ENCODE measurements at regions not wholly inside any gene's neighbourhood (a gene's known extent, or its start where the extent isn't known, plus 50 kb on each side); places are given as distances from the start of the nearest gene placed in this dataset.

DNA sequence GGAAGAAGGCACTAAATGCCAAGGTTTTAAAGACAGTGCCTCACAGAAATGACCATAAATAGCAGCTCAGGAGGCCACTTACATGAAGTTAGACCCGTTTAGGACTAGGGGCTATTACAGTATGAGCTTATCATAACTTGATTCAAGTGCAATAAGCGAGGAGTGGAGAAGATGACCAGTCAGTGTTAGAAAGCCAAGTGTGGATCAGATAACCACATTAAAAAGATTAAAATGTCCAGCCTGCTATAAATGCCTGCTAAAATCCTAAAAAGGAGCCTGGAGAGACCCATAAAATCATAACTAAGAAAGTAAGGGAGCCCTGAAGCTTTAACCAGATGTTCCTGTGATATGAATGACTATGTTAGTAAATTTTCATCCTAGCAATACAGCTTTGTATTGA lies 117.5 kb upstream of the ZNF521 start:
- H3K4me1 ChIP-seq: no peaks in the 10 kb centered on the region
- WGBS (ENCODE audit: missing lambda C conversion rate): 0% methylated on average over 2 of the region's 2 CpGs
- no peak overlapping the region for H3K4me2 ChIP-seq
- no peak overlapping the region for H3K27ac ChIP-seq
- no peak for ATAC-seq
- no peak for TF ChIP-seq HEYL (CRISPR knock-in tag; IDR thresholded peaks at IDR 0.05)
- TF ChIP-seq CHD4 (IDR thresholded peaks at IDR 0.05; ENCODE audit: borderline replicate concordance): no peak
- TF ChIP-seq, protein P1, sequence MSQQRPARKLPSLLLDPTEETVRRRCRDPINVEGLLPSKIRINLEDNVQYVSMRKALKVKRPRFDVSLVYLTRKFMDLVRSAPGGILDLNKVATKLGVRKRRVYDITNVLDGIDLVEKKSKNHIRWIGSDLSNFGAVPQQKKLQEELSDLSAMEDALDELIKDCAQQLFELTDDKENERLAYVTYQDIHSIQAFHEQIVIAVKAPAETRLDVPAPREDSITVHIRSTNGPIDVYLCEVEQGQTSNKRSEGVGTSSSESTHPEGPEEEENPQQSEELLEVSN (IDR thresholded peaks at IDR 0.05; ENCODE audit: borderline replicate concordance, low read depth): no peak
- TF ChIP-seq ESRRA (IDR thresholded peaks at IDR 0.05; ENCODE audit: borderline replicate concordance, low read length): no peak
- TF ChIP-seq HDAC2 (IDR thresholded peaks at IDR 0.05): no peak
- TF ChIP-seq NR3C1 (IDR thresholded peaks at IDR 0.05): no peak
- TF ChIP-seq ZFP36 (IDR thresholded peaks at IDR 0.05; ENCODE audit: borderline replicate concordance, partially characterized antibody): no peak
- TF ChIP-seq EHMT2 (IDR thresholded peaks at IDR 0.05; ENCODE audit: low read depth): no peak
- no peak for TF ChIP-seq POLR2A (IDR thresholded peaks at IDR 0.05; ENCODE audit: low read length)
- TF ChIP-seq MAZ (IDR thresholded peaks at IDR 0.05; ENCODE audit: borderline replicate concordance, low read depth, low read length): no peak
- TF ChIP-seq ZSCAN20 (CRISPR knock-in tag; IDR thresholded peaks at IDR 0.05): no peak
- no peak for TF ChIP-seq JUNB (IDR thresholded peaks at IDR 0.05)
- no peak for TF ChIP-seq RFX5 (IDR thresholded peaks at IDR 0.05)
- no peak for FAIRE-seq
- H3K4me3 ChIP-seq: no peak overlapping the region
- ChIA-PET CTCF (no interaction called here), POLR2A (no interaction called here)
- no peak for DNase-seq (ENCODE audit: low read depth in 1 of 2, low spot score in 1 of 2)
- H3K9me3 ChIP-seq: no peaks in the 10 kb centered on the region

DNA sequence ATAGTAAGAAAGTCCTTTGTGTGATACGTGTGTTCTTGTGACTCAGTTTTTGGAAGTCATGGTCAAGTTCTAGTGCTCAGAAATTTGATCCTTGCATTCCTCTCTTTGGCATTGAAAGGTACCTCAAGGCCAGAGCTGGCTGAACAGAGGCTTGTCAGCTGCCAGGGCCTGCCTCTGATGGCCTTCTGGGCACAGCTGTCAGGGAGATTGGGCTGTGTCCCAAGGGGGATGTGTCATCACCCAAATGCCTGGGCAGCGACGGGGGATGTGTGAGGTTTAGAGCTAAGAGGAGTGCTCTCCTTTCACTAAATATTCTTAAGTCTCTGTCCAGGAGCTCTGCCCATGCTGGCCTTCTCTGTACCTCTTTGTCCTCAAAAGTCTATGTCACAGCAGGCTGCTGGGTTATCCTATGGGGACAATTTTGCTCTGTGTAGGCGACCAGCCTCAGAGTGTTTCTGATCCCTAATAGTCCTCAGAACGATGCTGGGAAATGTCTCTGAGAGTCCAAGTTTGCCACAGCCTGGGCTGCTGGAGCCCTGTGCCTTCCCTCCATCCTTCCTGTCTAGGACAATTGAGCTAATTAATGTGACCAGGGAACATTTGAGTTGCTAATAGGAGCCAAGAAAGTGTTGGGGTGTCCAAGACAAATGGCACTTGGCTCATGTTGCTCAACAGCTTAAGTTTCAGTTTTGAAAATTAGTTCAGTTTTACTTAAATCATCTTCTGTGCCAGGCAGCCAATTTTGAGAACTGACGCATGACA lies 115.4 kb upstream of the ZNF521 start:
- no peak for DNase-seq (ENCODE audit: low read depth in 1 of 2, low spot score in 1 of 2)
- Histone ChIP-seq H3K4me1 (no peaks in the 10 kb centered on the region), H3K4me2 (no peak overlapping the region), H3K9me3 (no peaks in the 10 kb centered on the region), H3K4me3 (no peak overlapping the region), H3K27ac (no peak overlapping the region)
- no peak for TF ChIP-seq ZNF302 (CRISPR knock-in tag; IDR thresholded peaks at IDR 0.05)
- TF ChIP-seq, protein P2, sequence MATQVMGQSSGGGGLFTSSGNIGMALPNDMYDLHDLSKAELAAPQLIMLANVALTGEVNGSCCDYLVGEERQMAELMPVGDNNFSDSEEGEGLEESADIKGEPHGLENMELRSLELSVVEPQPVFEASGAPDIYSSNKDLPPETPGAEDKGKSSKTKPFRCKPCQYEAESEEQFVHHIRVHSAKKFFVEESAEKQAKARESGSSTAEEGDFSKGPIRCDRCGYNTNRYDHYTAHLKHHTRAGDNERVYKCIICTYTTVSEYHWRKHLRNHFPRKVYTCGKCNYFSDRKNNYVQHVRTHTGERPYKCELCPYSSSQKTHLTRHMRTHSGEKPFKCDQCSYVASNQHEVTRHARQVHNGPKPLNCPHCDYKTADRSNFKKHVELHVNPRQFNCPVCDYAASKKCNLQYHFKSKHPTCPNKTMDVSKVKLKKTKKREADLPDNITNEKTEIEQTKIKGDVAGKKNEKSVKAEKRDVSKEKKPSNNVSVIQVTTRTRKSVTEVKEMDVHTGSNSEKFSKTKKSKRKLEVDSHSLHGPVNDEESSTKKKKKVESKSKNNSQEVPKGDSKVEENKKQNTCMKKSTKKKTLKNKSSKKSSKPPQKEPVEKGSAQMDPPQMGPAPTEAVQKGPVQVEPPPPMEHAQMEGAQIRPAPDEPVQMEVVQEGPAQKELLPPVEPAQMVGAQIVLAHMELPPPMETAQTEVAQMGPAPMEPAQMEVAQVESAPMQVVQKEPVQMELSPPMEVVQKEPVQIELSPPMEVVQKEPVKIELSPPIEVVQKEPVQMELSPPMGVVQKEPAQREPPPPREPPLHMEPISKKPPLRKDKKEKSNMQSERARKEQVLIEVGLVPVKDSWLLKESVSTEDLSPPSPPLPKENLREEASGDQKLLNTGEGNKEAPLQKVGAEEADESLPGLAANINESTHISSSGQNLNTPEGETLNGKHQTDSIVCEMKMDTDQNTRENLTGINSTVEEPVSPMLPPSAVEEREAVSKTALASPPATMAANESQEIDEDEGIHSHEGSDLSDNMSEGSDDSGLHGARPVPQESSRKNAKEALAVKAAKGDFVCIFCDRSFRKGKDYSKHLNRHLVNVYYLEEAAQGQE (IDR thresholded peaks at IDR 0.05): no peak
- no peak for TF ChIP-seq FOSB (CRISPR knock-in tag; IDR thresholded peaks at IDR 0.05)
- TF ChIP-seq, protein P3, sequence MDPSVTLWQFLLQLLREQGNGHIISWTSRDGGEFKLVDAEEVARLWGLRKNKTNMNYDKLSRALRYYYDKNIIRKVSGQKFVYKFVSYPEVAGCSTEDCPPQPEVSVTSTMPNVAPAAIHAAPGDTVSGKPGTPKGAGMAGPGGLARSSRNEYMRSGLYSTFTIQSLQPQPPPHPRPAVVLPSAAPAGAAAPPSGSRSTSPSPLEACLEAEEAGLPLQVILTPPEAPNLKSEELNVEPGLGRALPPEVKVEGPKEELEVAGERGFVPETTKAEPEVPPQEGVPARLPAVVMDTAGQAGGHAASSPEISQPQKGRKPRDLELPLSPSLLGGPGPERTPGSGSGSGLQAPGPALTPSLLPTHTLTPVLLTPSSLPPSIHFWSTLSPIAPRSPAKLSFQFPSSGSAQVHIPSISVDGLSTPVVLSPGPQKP (IDR thresholded peaks at IDR 0.05; ENCODE audit: low read depth, low read length): no peak
- no peak for TF ChIP-seq HOXA7 (CRISPR knock-in tag; IDR thresholded peaks at IDR 0.05)
- TF ChIP-seq MYC (IDR thresholded peaks at IDR 0.05; ENCODE audit: borderline replicate concordance, low read length): no peak
- TF ChIP-seq JUN (IDR thresholded peaks at IDR 0.05): no peak
- no peak for TF ChIP-seq BHLHE40 (IDR thresholded peaks at IDR 0.05; ENCODE audit: low read depth, low read length)
- TF ChIP-seq FOXS1 (CRISPR knock-in tag; IDR thresholded peaks at IDR 0.05): no peak
- no peak for TF ChIP-seq ESRRA (IDR thresholded peaks at IDR 0.05; ENCODE audit: borderline replicate concordance, low read length)
- TF ChIP-seq HOXB5 (CRISPR knock-in tag; IDR thresholded peaks at IDR 0.05): no peak
- no peak for TF ChIP-seq CEBPB (IDR thresholded peaks at IDR 0.05)
- TF ChIP-seq, protein P4, sequence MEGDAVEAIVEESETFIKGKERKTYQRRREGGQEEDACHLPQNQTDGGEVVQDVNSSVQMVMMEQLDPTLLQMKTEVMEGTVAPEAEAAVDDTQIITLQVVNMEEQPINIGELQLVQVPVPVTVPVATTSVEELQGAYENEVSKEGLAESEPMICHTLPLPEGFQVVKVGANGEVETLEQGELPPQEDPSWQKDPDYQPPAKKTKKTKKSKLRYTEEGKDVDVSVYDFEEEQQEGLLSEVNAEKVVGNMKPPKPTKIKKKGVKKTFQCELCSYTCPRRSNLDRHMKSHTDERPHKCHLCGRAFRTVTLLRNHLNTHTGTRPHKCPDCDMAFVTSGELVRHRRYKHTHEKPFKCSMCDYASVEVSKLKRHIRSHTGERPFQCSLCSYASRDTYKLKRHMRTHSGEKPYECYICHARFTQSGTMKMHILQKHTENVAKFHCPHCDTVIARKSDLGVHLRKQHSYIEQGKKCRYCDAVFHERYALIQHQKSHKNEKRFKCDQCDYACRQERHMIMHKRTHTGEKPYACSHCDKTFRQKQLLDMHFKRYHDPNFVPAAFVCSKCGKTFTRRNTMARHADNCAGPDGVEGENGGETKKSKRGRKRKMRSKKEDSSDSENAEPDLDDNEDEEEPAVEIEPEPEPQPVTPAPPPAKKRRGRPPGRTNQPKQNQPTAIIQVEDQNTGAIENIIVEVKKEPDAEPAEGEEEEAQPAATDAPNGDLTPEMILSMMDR (IDR thresholded peaks at IDR 0.05): no peak
- TF ChIP-seq HOXB13 (CRISPR knock-in tag; IDR thresholded peaks at IDR 0.05; ENCODE audit: low read depth): no peak
- no peak for TF ChIP-seq TFCP2L1 (CRISPR knock-in tag; IDR thresholded peaks at IDR 0.05)
- no peak for TF ChIP-seq SMC3 (IDR thresholded peaks at IDR 0.05)
- TF ChIP-seq PHF8 (IDR thresholded peaks at IDR 0.05; ENCODE audit: borderline replicate concordance, low read depth): no peak
- no peak for TF ChIP-seq NPAS2 (CRISPR knock-in tag; IDR thresholded peaks at IDR 0.05; ENCODE audit: borderline replicate concordance)
- ATAC-seq: no peak
- WGBS (ENCODE audit: missing lambda C conversion rate): 18% methylated on average over 4 of the region's 6 CpGs
- no peak for FAIRE-seq
- ChIA-PET POLR2A (no interaction called here), CTCF (interaction anchor here (1.3 kb wide), 2 partner anchors 9 to 65 kb away, joined by 3 read pairs; no protein-coding TSS in a partner anchor)

All from A549 (cell line).